ENCODE measurements at regions not wholly inside any gene's neighbourhood (a gene's known extent, or its start where the extent isn't known, plus 50 kb on each side); places are given as distances from the start of the nearest gene placed in this dataset.

DNA sequence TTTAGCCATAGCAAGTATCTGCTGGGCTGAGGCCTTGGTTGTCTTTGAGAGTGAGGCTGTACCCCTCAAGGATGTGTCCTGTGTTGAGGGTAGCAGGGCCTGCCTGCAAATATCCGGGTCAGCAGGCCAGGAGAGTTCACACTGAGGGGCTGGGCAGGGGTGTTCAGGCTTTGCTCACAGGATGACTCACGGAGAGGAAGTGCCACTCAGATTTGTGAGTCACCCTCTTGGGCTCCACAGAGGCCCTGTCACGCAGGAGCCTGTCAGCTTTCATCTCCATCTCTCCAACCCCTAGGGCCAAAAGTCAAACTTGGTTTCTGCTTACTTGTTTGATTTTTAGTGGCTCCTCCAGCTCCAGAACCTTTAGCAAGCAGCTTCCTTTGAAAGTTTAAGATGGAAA is 211.5 kb downstream of the SEC61B start:
- DNase-seq (ENCODE audit: low read depth in 2 of 2): peak; percentile 52 to 95

DNA sequence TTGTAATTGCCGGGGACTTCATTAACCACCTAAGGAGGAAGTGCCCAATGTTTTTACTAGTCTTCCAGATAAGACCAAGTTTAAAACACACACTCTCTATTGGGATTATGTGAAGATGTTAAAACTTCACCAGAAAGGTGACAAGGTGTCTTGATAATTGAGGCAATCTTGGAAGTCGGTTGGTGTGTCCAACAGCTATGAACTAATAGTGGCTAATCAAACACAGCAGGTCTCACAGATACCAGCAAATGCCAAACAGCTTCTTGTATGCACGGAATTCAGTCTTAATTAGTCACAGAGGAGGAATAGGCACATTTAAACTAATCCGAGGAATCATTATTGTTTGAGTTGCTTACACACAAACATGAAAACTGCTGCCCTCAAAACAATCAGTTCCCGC is 214.5 kb downstream of the SEC61B start:
- no peak for DNase-seq (ENCODE audit: low read depth in 2 of 2)

DNA sequence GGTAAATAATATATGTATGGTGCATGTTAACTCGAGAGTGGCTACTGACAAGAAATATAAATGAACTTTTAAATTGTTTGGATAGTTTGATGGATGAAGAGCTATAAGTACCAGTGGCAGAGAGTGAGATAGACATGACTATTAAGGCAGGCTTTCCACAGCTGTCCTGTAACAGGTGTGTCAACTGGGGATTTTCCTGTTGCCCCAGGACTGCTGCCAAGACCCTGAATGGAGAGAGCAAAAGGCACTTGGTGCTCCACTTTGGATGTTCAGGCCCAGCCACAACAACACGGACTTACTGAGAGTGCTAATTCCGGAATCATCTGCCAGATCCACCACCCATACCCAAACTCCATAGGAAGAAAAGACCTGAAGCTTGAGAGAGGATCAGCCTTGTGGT is 215.1 kb downstream of the SEC61B start:
- no peak for DNase-seq (ENCODE audit: low read depth in 2 of 2)

DNA sequence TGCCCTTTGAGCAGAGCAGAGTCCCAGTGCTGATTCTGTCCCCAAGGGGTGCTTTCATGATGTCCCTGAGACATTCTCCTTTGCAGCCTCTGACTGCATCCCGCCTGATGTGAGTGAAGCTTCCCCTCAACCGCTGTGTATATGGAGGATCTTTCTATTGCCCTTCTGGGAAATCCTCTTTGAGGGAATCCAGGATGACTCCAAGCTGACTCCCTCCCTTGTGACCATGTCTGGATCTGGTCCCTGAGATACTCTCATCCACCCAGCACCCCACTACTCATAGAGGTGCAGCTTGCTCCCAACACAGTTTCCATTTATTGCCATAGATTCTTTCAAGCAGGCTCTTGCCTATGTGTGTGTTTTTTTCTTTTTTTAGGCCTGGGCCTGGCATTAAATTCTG is 216.5 kb downstream of the SEC61B start:
- no peak for DNase-seq (ENCODE audit: low read depth in 2 of 2)

DNA sequence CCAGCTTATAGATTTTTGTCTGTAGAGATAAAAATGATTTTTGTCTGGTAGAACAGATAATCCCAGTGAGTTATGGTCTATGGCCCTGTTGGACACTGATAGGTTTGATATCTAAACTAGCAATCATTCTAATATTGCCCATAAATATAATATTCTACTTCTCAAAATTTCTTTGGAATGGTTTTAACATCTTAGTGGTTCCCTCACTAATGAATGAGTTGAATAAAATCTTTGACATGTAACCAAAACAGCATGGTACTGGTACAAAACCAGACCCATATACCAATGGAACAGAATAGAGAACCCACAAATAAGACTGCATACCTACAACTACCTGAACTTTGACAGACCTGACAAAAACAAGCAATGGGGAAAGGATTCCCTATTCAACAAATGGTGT is 219.7 kb downstream of the SEC61B start:
- DNase-seq (ENCODE audit: low read depth in 2 of 2): no peak

DNA sequence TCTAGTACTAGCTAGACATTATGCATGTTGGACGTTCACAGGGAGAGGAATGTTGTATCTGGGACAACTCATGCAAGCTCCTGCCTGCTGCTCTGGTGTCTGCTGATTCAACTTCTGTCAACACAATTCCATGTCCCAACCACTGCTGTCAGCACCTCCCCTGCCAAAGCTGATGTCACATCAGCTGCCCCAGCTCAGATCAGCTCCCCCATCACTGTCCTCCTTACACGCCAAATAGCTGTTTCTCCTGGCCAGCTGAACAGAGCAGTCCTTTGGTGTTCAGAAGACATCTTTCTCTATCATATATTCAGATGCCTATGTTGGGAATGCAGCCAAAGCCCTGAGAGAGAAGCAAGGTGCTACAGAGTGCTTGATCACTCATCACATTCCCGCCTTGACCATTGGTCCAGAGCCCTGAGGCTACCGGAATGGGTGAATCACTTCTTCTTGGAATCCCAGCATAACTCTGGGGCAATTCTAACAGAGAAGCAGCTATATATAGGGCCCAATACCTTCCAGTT is 223.3 kb downstream of the SEC61B start:
- DNase-seq (ENCODE audit: low read depth in 2 of 2): peak; percentile 9 to 62

DNA sequence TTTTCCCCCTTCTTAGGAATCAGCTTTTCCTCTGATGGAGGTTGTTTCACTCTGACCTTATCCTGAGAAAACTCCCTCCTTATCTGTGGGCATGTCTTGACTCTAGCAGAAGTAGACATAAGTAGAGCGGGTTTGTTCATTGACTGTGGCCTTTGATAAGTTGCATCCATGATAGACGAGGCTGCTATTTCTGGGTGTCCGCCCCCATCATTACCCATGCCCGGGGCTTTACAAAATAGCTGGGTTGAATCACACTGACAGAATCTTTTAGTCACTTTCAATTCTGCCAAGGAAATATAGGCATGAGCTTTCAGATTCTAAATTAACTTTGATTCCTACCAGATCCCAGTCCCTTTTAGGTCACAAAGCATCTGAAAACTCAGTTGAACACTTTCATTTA is 223.8 kb downstream of the SEC61B start:
- no peak for DNase-seq (ENCODE audit: low read depth in 2 of 2)

DNA sequence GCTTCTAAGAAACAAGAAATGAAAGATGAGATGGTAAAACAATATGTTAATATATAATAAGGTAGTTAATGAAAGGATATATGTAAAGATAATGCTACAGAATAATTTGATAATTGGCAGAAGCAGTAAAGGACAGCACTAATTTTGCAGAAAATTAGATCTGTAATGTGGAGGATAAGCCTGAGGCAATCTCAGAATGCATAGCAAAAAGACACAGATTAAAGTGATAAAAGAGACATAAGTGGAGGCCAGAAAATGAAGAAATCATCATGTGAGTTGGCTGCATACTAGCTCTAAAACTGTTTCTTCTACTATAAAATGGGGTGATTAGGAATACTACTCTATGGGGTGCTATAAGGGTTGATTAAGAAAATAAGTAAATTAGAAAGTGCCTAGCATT is 225.9 kb downstream of the SEC61B start:
- no peak for DNase-seq (ENCODE audit: low read depth in 2 of 2)

DNA sequence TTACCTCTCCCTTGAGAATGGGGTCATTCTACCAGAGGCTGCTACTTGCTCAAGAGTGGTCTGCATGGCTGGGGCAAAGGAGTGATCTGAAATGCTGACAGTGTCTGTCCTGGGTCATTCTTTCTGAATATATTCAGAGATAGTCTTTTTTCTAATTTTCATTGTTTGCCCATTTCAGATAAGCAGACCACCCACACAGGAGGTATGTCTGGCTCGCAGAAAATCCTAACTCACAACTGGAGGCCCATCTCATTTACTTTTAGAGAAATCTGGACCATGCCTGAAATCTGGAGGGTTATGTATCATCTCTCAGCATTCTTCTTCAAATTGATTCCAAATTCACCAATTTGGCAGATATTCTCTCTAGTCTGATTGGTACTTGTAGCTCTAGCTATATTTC is 227.6 kb downstream of the SEC61B start:
- DNase-seq (ENCODE audit: low read depth in 2 of 2): no peak

DNA sequence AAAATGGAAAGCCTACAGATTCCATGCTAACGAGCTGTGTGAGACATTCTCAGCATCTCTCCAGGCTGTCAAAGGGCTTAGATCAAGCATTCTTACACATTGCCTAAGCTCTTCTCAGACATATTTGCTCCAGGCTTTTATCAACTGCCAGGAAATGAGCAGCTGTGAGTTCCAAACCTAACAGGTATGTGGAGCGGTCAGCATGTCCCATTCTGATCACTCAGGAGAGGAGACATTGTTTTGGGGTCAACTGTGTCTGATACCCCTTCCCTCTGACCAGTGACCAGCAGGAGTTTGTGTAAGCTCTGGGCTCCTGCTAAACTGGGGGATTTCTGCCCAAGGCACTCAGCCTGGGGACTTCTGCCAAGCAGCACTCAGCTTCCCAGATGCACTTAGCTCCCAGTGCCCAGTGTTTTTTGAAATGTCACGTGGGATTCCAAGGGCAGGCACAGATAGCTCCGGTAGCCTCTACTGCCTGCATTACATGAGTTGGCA is 229.1 kb downstream of the SEC61B start:
- DNase-seq (ENCODE audit: low read depth in 2 of 2): no peak

DNA sequence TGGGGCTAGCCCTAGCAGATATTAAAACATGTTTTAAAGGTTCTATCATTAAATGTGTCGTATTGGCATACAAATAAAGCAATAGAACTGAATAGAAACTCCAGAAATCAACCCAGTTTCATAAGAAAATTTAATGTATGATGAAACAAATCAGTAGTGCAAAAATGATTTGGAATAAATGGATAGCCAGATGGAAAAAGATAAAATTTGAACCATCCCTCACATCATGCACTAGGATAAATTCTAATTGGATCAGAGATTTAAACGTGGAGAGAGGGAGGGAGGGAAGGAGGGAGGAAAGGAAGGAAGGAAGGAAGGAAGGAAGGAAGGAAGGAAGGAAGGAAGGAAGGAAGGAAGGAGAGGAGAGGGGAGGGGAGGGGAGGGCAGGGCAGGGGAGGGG is 235.3 kb downstream of the SEC61B start:
- DNase-seq (ENCODE audit: low read depth in 2 of 2): no peak

DNA sequence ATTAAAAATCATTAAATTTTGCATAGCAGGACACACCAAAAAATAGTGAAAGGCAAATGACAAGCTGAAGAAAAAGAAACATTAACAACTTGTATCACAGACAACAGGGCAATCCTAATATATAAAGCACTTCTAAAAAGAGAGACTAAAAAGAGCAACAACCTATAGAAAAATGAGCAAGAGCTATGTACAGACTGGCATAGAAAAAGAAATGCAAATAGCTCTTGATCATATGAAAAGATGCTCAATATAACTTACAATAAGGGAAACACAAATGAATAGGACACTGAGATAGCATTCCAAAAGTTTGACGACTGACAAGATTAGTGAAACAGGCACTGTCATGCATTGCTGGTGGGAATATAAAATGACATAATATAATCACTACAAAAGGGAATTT is 235.9 kb downstream of the SEC61B start:
- no peak for DNase-seq (ENCODE audit: low read depth in 2 of 2)

DNA sequence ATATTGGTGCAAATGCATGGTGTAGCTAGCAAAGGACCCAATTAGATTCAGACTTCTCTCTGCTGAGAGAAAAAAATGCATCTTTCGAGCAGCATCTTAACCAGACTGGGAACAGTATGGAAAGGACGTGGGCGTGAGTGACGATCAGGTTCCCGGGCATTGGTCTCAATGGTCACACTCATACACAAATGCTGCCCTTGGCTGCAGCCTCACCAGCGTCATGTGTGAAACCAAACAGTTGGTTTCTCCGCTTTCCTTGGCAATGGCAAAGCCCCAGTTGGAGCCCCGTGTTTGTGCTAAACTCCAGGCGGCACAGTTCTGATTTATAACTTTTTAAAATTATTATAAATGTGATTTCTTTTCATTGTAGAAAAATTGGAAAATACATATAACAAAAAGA is 237.8 kb downstream of the SEC61B start:
- DNase-seq (ENCODE audit: low read depth in 2 of 2): no peak

DNA sequence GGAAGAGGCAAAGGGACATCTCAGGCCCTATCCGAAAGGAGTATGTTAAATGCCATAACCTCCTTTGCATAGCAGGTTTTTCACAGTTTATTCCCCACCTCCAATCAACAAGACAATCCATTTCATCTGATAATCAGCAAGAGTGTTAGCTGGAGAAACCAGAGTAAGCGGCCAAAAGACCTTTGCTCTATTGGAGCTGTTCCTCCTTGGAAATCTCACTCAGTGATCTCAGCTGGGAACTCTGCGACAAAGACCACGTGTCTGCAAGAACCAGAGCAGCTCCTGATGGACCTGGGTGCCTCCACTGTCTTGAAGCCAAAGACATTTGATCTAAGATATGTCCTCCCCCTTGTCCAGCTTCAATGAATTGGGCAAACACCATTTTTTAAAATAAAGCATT is 241.0 kb downstream of the SEC61B start:
- DNase-seq (ENCODE audit: low read depth in 2 of 2): no peak

DNA sequence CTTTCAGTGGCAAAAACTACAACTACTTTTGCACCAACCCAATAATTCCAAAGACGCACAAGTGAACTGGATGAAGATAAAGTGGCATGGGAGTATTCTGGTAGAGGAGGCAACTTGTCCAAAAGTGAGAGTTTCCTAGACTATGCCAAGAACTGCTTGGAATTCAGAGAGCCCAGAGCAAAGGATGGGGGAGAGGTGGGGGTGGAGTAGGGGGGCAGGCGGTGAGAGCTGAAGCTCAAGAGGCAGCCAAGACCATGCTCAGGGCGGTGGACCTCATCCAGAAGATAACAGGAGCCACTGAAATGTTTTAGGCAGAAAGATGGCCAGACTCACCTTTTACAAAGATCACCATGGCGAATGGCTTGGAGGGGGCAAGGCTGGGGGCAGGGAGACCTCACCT is 242.5 kb downstream of the SEC61B start:
- no peak for DNase-seq (ENCODE audit: low read depth in 2 of 2)

DNA sequence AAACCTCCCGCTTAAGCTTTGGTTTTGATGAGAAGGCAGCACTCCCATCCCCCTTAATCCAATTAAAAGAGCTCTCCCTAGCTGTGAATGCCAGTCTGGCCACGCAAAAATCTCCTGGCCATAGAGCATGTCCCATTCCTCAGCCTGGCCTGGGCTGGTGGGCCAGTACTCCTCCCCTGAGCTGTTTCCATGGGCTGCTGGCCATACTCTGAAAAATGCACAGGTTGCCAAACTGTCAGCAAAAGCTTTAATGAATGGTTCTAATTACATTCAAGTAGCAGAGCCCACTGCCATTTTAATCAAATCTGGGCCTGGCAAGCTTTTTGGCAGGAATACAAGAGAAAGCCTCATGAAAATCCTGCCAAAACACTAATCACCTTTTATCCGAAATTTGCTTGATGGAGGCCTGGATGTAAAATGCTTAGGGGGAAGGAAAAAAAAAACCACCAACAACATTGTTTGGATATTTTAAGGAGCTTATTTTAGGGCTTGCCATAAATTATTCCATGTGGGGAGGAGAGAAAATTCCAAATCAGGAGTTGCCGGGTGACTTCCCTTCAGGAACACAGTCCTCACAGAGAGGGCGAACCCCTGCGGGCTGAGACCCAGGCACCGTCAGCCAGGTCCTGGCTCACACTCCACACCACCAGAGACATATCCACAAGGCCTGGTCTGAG is 243.3 kb downstream of the SEC61B start:
- no peak for DNase-seq (ENCODE audit: low read depth in 2 of 2)

DNA sequence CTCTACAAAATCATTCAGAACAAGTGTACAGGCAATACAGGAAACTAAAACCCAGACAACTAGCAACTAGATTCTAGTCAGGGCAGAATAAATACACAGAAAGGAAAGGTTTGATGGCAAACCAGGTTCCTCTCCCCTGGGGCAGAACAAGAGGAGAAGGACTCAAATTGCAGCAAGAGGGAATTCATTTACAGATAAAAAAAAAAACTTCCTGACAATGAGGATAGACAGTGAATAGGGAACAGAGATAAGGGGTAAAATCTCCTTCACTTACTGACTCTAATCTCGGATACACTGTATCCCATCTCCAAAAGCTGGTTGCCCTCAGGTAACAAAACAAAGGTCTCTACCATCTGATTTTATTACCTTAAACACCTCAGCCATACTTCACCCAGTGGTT is 244.0 kb downstream of the SEC61B start:
- no peak for DNase-seq (ENCODE audit: low read depth in 2 of 2)

DNA sequence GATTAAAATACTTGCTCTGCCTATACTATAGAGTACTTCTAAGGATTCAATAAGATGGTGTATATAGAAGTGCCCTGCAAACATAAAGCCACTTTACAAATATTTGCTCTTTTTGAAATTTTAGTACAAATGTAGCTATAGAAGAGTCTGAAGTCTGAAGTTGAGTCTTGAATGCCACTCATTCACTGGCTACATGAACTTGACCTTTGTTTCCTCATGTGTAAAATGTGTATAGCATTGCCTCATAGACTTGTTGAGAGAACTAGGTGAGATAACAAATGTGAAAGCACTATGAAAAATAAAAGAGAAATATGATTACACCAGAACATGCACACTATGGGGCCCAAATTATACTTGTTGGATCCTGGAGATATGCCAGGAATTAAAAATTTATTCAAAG is 244.7 kb downstream of the SEC61B start:
- no peak for DNase-seq (ENCODE audit: low read depth in 2 of 2)

DNA sequence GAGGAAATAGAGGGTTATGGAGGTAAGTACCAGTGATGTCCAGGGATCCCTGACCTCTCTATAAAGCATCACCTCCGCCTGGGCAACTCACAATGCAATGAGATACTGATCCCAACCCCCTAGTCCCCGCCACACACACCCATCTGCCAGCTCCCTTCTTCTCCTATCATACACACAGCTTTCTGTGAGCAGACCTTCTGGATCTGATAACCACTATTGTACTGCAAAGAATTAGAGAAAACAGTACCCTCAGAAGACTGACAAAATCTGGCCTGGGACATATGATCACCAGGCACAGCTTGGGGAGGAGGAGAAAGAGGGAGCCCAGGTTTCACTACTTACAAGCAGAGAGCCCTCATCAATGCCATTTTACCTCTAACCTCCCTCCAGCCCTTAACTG is 249.0 kb downstream of the SEC61B start:
- DNase-seq (ENCODE audit: low read depth in 2 of 2): no peak

DNA sequence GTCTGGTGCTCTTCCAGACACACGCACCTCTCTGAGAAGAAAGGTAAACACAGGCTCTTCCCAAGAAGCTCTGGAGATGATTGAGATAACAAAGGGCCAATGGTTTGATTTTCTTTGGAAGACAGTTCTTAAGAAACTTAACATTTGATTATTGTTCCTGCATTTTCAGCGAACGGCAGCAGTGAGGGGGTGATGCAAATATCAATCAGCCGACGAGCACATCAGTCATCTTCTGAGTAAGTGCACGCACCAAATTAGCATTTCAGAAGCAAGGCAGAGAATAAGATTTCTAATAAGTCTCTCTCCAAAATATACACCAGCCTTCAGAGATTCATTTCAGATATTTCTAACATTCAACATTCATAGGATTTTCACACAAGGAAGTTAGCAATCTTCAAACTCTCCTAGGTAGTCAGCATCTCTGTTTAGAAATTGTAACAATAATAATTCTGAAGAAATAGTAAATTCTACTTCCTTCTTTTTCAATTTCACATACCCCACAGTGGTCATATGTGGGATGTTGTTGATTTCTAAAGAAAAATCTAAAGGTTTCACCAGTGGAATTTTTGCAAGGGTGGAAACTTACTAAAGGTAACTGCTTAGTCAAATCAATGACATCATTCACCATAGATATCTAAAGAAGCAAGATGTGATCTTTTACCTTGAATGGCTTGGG is 250.3 kb downstream of the SEC61B start:
- DNase-seq (ENCODE audit: low read depth in 2 of 2): no peak

DNA sequence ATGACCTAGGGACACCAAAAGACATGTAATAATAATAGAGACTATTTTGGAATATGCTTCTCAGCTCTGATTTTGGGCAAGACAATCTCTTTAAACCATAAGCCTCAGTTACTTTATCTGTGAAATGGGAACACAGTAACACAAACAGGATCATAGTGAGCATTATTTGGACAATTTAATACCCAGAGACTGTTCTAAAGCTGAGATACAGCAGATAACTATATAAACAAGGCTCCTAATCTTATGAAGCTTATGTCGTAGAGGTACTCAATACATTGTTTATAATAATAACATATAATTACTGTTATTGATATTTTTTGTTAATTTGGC is 250.8 kb downstream of the SEC61B start:
- no peak for DNase-seq (ENCODE audit: low read depth in 2 of 2)

DNA sequence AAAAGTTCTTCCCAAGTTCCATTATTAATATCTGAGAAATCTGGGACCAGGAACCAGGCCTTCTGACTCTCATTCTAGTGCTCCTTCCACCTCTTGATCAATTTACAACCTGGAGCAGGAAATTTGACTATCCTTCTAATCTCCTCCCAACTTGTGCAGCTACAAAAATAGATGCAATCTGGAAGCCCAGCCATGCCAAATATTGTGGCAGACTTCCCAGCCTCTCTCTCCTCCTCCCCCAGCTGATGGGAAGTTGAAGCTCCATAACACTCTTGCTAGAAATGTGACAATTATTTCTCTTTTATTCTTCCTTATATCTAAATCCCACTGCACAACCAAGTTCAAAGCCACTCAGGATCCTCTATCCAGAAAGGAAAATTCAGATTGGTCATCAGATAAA is 252.1 kb downstream of the SEC61B start:
- no peak for DNase-seq (ENCODE audit: low read depth in 2 of 2)

DNA sequence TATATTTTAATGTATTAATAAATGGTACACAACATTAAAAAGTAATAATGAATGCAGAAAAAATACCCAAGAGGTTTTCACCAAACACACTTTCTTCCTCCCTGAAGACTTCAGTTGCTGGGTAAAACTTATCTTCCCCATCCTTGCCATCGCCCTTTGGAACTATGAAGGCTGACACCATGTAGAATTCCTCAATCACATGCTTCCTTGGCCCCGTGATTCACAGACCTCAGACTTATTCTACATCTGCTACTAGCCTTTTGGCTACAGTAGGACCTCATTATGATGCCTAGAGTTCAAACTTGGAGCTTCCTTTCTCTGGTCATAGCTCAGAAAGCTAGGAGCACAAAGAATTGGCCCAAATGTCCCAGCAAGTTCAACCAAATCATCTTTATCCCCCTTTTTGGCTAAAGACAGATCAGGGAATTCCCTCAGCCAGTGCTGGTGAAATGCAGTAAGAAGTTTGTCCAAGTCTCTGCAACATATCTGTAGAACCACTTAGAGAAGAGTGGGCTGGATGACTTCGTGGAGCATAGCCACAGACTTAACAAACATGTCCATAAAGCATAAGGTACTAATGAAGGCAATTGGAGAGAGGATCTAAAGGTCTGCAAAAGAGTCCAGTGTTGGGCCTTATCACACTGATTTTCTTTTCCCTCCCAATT is 253.5 kb downstream of the SEC61B start:
- DNase-seq (ENCODE audit: low read depth in 2 of 2): no peak
